HG02840 (cell line): ENCODE measurements at regions not wholly inside any gene's neighbourhood (a gene's known extent, or its start where the extent isn't known, plus 50 kb on each side); places are given as distances from the start of the nearest gene placed in this dataset.
"Not testable (repeated sequence)": the region's sequence is repeated elsewhere in the genome, so short reads cannot be mapped to it uniquely, and the experiment has no call there.

Experiments used
- ATAC-seq: cut with Tn5 transposase; IDR thresholded peaks from one replicate; pipeline ENCODE4 v1.9.1; 2021; ENCODE audit warnings: mild to moderate bottlenecking, moderate library complexity, moderate number of reproducible peaks; ENCODE audit not compliant: unreplicated experiment, low FRiP score

- not testable (repeated sequence) for ATAC-seq
Observed at GRCh38 chr4:67412153-67412712, 133.1 kb downstream of the CENPC start.

GRCh38 chr4:67403342-67403741 lies 142.0 kb downstream of the CENPC start:
- no peak for ATAC-seq

- no peak for ATAC-seq
Observed at GRCh38 chr4:67401902-67402301, 143.4 kb downstream of the CENPC start.

- no peak for ATAC-seq
Observed at GRCh38 chr4:67397931-67398330, 147.4 kb downstream of the CENPC start.

- no peak for ATAC-seq
Observed at GRCh38 chr4:67397031-67397430, 148.3 kb downstream of the CENPC start.

GRCh38 chr4:67396008-67396407 lies 149.3 kb downstream of the CENPC start:
- ATAC-seq, result no peak

- ATAC-seq, result no peak
Observed at GRCh38 chr4:67394879-67395278, 150.4 kb downstream of the CENPC start.

- ATAC-seq, result no peak
Observed at GRCh38 chr4:67393699-67394281, 151.5 kb downstream of the CENPC start.

- no peak for ATAC-seq
Observed at GRCh38 chr4:67393007-67393406, 152.3 kb downstream of the CENPC start.

GRCh38 chr4:67381406-67381804 lies 163.9 kb downstream of the CENPC start:
- not testable (repeated sequence) for ATAC-seq

GRCh38 chr4:67380702-67381405 lies 164.4 kb downstream of the CENPC start:
- ATAC-seq, result not testable (repeated sequence)

- ATAC-seq, result no peak
Observed at GRCh38 chr4:67380154-67380553, 165.1 kb downstream of the CENPC start.

GRCh38 chr4:67375291-67375690 lies 170.0 kb downstream of the CENPC start:
- ATAC-seq, result no peak

GRCh38 chr4:67371615-67372014 lies 173.7 kb downstream of the CENPC start:
- no peak for ATAC-seq

- ATAC-seq, result no peak
Observed at GRCh38 chr4:67366311-67366861, 178.9 kb downstream of the CENPC start.

- ATAC-seq, result no peak
Observed at GRCh38 chr4:67365661-67366245, 179.6 kb downstream of the CENPC start.

GRCh38 chr4:67355806-67356205 lies 189.5 kb downstream of the CENPC start:
- ATAC-seq, result no peak

GRCh38 chr4:67346654-67347053 lies 198.6 kb downstream of the CENPC start:
- ATAC-seq, result no peak

GRCh38 chr4:67344594-67345380 lies 200.5 kb downstream of the CENPC start:
- no peak for ATAC-seq

- ATAC-seq, result no peak
Observed at GRCh38 chr4:67343199-67343598, 202.1 kb downstream of the CENPC start.

- ATAC-seq, result no peak
Observed at GRCh38 chr4:67342291-67342690, 203.0 kb downstream of the CENPC start.
